ENCODE measurements at regions not wholly inside any gene's neighbourhood (a gene's known extent, or its start where the extent isn't known, plus 50 kb on each side); places are given as distances from the start of the nearest gene placed in this dataset.
"Not testable (repeated sequence)": the region's sequence is repeated elsewhere in the genome, so short reads cannot be mapped to it uniquely, and the experiment has no call there.

GRCh38 chr20:43363506-43363905 lies 94.2 kb upstream of the SRSF6 start:
- POLR2A ChIA-PET, result no interaction called here
- intact Hi-C loops (cut with DNase I, micrococcal nuclease), result no loop called here
- Mint-ChIP-seq H3K36me3 (ENCODE audit: low read depth) (no peaks in the 10 kb centered on the region), H3K4me1 (no peaks in the 10 kb centered on the region), H3K27me3 (peaks cover 16% of the 10 kb centered on the region), H3K27ac (no peak overlapping the region), H3K4me3 (no peak overlapping the region), H3K9me3 (ENCODE audit: low read depth) (no peaks in the 10 kb centered on the region)
- ATAC-seq (no peak), DNase-seq (no peak)
- CTCF ChIA-PET, result interaction anchor here (0.7 to 1.4 kb wide), 2 partner anchors 45 to 1546 kb away, joined by 3 read pairs; no protein-coding TSS in a partner anchor

- Mint-ChIP-seq H3K27me3 (peaks cover 16% of the 10 kb centered on the region), H3K4me3 (no peak overlapping the region), H3K9me3 (ENCODE audit: low read depth) (no peaks in the 10 kb centered on the region), H3K36me3 (ENCODE audit: low read depth) (no peaks in the 10 kb centered on the region), H3K4me1 (no peaks in the 10 kb centered on the region), H3K27ac (no peak overlapping the region)
- intact Hi-C loops (cut with DNase I, micrococcal nuclease), result no loop called here
- ATAC-seq (no peak), DNase-seq (no peak)
- CTCF ChIA-PET, result interaction anchor here (0.8 to 1.2 kb wide), 2 partner anchors 9 to 1627 kb away, joined by 3 read pairs; no protein-coding TSS in a partner anchor
- POLR2A ChIA-PET, result no interaction called here
Observed at GRCh38 chr20:43361526-43361925, 96.2 kb upstream of the SRSF6 start.

- ChIA-PET POLR2A (no interaction called here), CTCF (no interaction called here)
Observed at GRCh38 chr20:43360016-43360415, 97.7 kb upstream of the SRSF6 start.

GRCh38 chr20:43358811-43359210 lies 98.9 kb upstream of the SRSF6 start:
- ATAC-seq (no peak), DNase-seq (no peak)
- POLR2A ChIA-PET, result no interaction called here
- Mint-ChIP-seq H3K4me1 (no peaks in the 10 kb centered on the region), H3K4me3 (no peak overlapping the region), H3K27ac (no peak overlapping the region), H3K36me3 (ENCODE audit: low read depth) (no peaks in the 10 kb centered on the region), H3K27me3 (no peaks in the 10 kb centered on the region), H3K9me3 (ENCODE audit: low read depth) (no peaks in the 10 kb centered on the region)
- CTCF ChIA-PET, result no interaction called here
- intact Hi-C loops (cut with DNase I, micrococcal nuclease), result no loop called here

More at GRCh38 chr20:43360016-43360415, 97.7 kb upstream of the SRSF6 start:
- ATAC-seq (no peak), DNase-seq (no peak)
- H3K36me3 Mint-ChIP-seq (ENCODE audit: low read depth), result no peaks in the 10 kb centered on the region
- no peak overlapping the region for H3K4me3 Mint-ChIP-seq
- no peaks in the 10 kb centered on the region for H3K4me1 Mint-ChIP-seq
- no peak overlapping the region for H3K27ac Mint-ChIP-seq
- H3K9me3 Mint-ChIP-seq (ENCODE audit: low read depth), result no peaks in the 10 kb centered on the region
- H3K27me3 Mint-ChIP-seq, result peaks cover 5% of the 10 kb centered on the region
- intact Hi-C loops (cut with DNase I, micrococcal nuclease), result no loop called here

GRCh38 chr20:43357352-43357751 lies 100.3 kb upstream of the SRSF6 start:
- H3K9me3 Mint-ChIP-seq (ENCODE audit: low read depth), result no peaks in the 10 kb centered on the region
- H3K4me1 Mint-ChIP-seq, result no peaks in the 10 kb centered on the region
- intact Hi-C loops (cut with DNase I, micrococcal nuclease), result no loop called here
- H3K27me3 Mint-ChIP-seq, result no peaks in the 10 kb centered on the region
- DNase-seq, result no peak
- ChIA-PET CTCF (no interaction called here), POLR2A (no interaction called here)
- H3K36me3 Mint-ChIP-seq (ENCODE audit: low read depth), result no peaks in the 10 kb centered on the region
- H3K4me3 Mint-ChIP-seq, result no peak overlapping the region
- no peak for ATAC-seq
- no peak overlapping the region for H3K27ac Mint-ChIP-seq

- Mint-ChIP-seq H3K36me3 (ENCODE audit: low read depth) (no peaks in the 10 kb centered on the region), H3K9me3 (ENCODE audit: low read depth) (no peaks in the 10 kb centered on the region), H3K27me3 (no peaks in the 10 kb centered on the region), H3K27ac (no peak overlapping the region), H3K4me3 (no peak overlapping the region), H3K4me1 (no peaks in the 10 kb centered on the region)
- intact Hi-C loops (cut with DNase I, micrococcal nuclease), result no loop called here
- ATAC-seq (no peak), DNase-seq (no peak)
- ChIA-PET CTCF (no interaction called here), POLR2A (no interaction called here)
Observed at GRCh38 chr20:43355610-43356009, 102.1 kb upstream of the SRSF6 start.

- ChIA-PET CTCF (interaction anchor here (1.1 kb wide), 1 partner anchor 9 kb away, joined by 3 read pairs; no protein-coding TSS in a partner anchor), POLR2A (no interaction called here)
- H3K4me3 Mint-ChIP-seq, result no peak overlapping the region
- no peaks in the 10 kb centered on the region for H3K9me3 Mint-ChIP-seq (ENCODE audit: low read depth)
- H3K27me3 Mint-ChIP-seq, result peaks cover 2% of the 10 kb centered on the region
- H3K4me1 Mint-ChIP-seq, result no peaks in the 10 kb centered on the region
- ATAC-seq (no peak), DNase-seq (no peak)
- H3K27ac Mint-ChIP-seq, result no peak overlapping the region
- intact Hi-C loops (cut with DNase I, micrococcal nuclease), result no loop called here
- no peaks in the 10 kb centered on the region for H3K36me3 Mint-ChIP-seq (ENCODE audit: low read depth)
Observed at GRCh38 chr20:43352996-43353395, 104.7 kb upstream of the SRSF6 start.

- H3K27me3 Mint-ChIP-seq; intact Hi-C loops (cut with DNase I, micrococcal nuclease); ATAC-seq; H3K4me3 Mint-ChIP-seq; H3K27ac Mint-ChIP-seq; DNase-seq; CTCF ChIA-PET; H3K4me1 Mint-ChIP-seq; POLR2A ChIA-PET; H3K36me3 Mint-ChIP-seq (ENCODE audit: low read depth); H3K9me3 Mint-ChIP-seq (ENCODE audit: low read depth): not testable (repeated sequence)
Observed at GRCh38 chr20:43350694-43351093, 107.0 kb upstream of the SRSF6 start.

GRCh38 chr20:43349841-43350240 lies 107.9 kb upstream of the SRSF6 start:
- ATAC-seq, result no peak
- DNase-seq, result no peak
- no peak overlapping the region for H3K27ac Mint-ChIP-seq
- no peak overlapping the region for H3K4me3 Mint-ChIP-seq
- CTCF ChIA-PET, result interaction anchor here (0.7 kb wide), 1 partner anchor 18 kb away, joined by 3 read pairs; no protein-coding TSS in a partner anchor
- intact Hi-C loops (cut with DNase I, micrococcal nuclease), result no loop called here
- POLR2A ChIA-PET, result no interaction called here
- H3K9me3 Mint-ChIP-seq (ENCODE audit: low read depth), result no peaks in the 10 kb centered on the region
- no peaks in the 10 kb centered on the region for H3K36me3 Mint-ChIP-seq (ENCODE audit: low read depth)
- no peaks in the 10 kb centered on the region for H3K4me1 Mint-ChIP-seq
- peaks cover 7% of the 10 kb centered on the region for H3K27me3 Mint-ChIP-seq

GRCh38 chr20:43347839-43348238 lies 109.9 kb upstream of the SRSF6 start:
- DNase-seq; H3K27ac Mint-ChIP-seq; H3K36me3 Mint-ChIP-seq (ENCODE audit: low read depth); CTCF ChIA-PET; H3K4me1 Mint-ChIP-seq; POLR2A ChIA-PET; H3K4me3 Mint-ChIP-seq; ATAC-seq; intact Hi-C loops (cut with DNase I, micrococcal nuclease); H3K9me3 Mint-ChIP-seq (ENCODE audit: low read depth): not testable (repeated sequence)
- peaks cover 15% of the 10 kb centered on the region for H3K27me3 Mint-ChIP-seq

GRCh38 chr20:43345676-43346075 lies 112.0 kb upstream of the SRSF6 start:
- POLR2A ChIA-PET, result no interaction called here

GRCh38 chr20:43341511-43341910 lies 116.2 kb upstream of the SRSF6 start:
- intact Hi-C loops (cut with DNase I, micrococcal nuclease), result no loop called here
- CTCF ChIA-PET, result no interaction called here
- H3K36me3 Mint-ChIP-seq (ENCODE audit: low read depth), result no peaks in the 10 kb centered on the region

More at GRCh38 chr20:43345676-43346075, 112.0 kb upstream of the SRSF6 start:
- CTCF ChIA-PET, result interaction anchor here (0.6 kb wide), 1 partner anchor 154 kb away, joined by 3 read pairs; no protein-coding TSS in a partner anchor
- Mint-ChIP-seq H3K9me3 (ENCODE audit: low read depth) (peaks cover 9% of the 10 kb centered on the region), H3K4me3 (no peak overlapping the region), H3K27me3 (peaks cover 15% of the 10 kb centered on the region), H3K4me1 (no peaks in the 10 kb centered on the region), H3K27ac (no peak overlapping the region), H3K36me3 (ENCODE audit: low read depth) (no peaks in the 10 kb centered on the region)
- no peak for ATAC-seq
- DNase-seq, result no peak
- intact Hi-C loops (cut with DNase I, micrococcal nuclease), result no loop called here

GRCh38 chr20:43337036-43337435 lies 120.7 kb upstream of the SRSF6 start:
- Mint-ChIP-seq H3K4me1 (no peaks in the 10 kb centered on the region), H3K27me3 (no peaks in the 10 kb centered on the region), H3K4me3 (no peak overlapping the region), H3K9me3 (ENCODE audit: low read depth) (peaks cover 31% of the 10 kb centered on the region), H3K27ac (no peak overlapping the region), H3K36me3 (ENCODE audit: low read depth) (no peaks in the 10 kb centered on the region)
- DNase-seq (no peak), ATAC-seq (no peak)
- ChIA-PET POLR2A (no interaction called here), CTCF (interaction anchor here (0.8 kb wide), 1 partner anchor 713 kb away, joined by 5 read pairs; no protein-coding TSS in a partner anchor)
- intact Hi-C loops (cut with DNase I, micrococcal nuclease), result no loop called here

More at GRCh38 chr20:43341511-43341910, 116.2 kb upstream of the SRSF6 start:
- Mint-ChIP-seq H3K4me3 (no peak overlapping the region), H3K9me3 (ENCODE audit: low read depth) (peaks cover 14% of the 10 kb centered on the region), H3K27me3 (peaks cover 13% of the 10 kb centered on the region), H3K4me1 (no peaks in the 10 kb centered on the region), H3K27ac (no peak overlapping the region)
- POLR2A ChIA-PET, result no interaction called here
- ATAC-seq (no peak), DNase-seq (no peak)
